ENCODE measurements at regions not wholly inside any gene's neighbourhood (a gene's known extent, or its start where the extent isn't known, plus 50 kb on each side); places are given as distances from the start of the nearest gene placed in this dataset.
A peak's percentile ranks its signal among the peaks of the same experiment; 100 is the strongest.
"Not testable (repeated sequence)": the region's sequence is repeated elsewhere in the genome, so short reads cannot be mapped to it uniquely, and the experiment has no call there.

DNA sequence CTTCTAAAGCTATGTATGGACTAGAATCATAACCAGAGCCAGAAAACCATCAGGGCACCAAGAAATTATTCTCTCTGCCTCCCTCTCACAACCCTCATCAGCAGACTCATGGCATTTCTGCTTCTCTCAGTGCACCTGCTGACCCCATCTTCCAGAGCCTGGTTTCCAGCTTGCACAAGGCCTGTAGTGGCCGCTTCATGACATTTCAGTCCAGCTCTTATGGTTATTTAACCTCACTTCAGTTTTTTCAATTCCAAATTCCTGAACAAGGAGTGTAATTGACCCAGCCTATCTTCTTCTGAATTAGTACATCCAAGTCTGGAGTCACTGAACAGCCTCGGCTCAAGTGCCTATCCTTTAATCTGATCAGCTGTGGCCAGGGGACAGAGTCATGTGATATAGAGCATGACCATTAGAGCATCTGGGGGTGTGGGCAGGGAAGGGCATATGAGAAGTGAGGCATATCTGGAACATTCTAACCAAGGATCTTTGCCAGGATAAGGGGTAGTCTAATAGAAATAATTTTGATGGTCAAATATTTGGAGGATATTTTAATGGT, 97.2 kb upstream of the TMEM17 start:
- intact Hi-C loops (cut with DNase I; ENCODE audit: low total_unique reads) = no loop called here
- no peak for TF ChIP-seq POLR2A (IDR thresholded peaks at IDR 0.05)
- TF ChIP-seq, protein P1, sequence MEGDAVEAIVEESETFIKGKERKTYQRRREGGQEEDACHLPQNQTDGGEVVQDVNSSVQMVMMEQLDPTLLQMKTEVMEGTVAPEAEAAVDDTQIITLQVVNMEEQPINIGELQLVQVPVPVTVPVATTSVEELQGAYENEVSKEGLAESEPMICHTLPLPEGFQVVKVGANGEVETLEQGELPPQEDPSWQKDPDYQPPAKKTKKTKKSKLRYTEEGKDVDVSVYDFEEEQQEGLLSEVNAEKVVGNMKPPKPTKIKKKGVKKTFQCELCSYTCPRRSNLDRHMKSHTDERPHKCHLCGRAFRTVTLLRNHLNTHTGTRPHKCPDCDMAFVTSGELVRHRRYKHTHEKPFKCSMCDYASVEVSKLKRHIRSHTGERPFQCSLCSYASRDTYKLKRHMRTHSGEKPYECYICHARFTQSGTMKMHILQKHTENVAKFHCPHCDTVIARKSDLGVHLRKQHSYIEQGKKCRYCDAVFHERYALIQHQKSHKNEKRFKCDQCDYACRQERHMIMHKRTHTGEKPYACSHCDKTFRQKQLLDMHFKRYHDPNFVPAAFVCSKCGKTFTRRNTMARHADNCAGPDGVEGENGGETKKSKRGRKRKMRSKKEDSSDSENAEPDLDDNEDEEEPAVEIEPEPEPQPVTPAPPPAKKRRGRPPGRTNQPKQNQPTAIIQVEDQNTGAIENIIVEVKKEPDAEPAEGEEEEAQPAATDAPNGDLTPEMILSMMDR (IDR thresholded peaks at IDR 0.05) = no peak
- DNase-seq = no peak
- no peaks in the 10 kb centered on the region for H3K4me1 ChIP-seq
- no peaks in the 10 kb centered on the region for H3K9me3 ChIP-seq
- H3K36me3 ChIP-seq = no peaks in the 10 kb centered on the region
- H3K27me3 ChIP-seq = no peaks in the 10 kb centered on the region
- no peak overlapping the region for H3K4me3 ChIP-seq
- no peak overlapping the region for H3K27ac ChIP-seq

DNA sequence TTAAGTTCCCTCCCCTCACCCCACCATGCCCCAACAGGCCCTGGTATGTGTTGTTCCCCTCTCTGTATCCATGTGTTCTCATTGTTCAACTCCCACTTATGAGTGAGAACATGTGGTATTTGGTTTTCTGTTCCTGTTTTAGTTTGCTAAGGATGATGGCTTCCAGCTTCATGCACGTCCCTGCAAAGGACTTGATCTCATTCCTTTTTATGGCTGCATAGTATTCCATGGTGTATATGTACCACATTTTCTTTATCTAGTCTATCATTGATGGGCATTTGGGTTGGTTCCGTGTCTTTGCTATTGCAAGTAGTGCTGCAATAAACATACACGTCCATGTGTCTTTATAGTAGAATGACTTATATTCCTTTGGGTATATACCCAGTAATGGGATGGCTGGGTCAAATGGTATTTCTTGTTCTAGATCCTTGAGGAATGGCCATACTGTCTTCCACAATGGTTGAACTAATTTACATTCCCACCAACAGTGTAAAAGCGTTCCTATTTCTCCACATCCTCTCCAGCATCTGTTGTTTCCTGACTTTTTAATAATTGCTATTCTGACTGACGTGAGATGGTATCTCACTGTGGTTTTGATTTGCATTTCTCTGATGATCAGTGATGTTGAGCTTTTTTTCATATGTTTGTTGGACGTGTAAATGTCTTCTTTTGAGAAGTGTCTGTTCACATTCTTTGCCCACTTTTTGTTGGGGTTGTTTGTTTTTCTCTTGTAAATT, 93.8 kb upstream of the TMEM17 start:
- DNase-seq; H3K4me1 ChIP-seq; intact Hi-C loops (cut with DNase I; ENCODE audit: low total_unique reads); H3K36me3 ChIP-seq; H3K4me3 ChIP-seq; H3K27me3 ChIP-seq; H3K9me3 ChIP-seq; H3K27ac ChIP-seq: not testable (repeated sequence)

DNA sequence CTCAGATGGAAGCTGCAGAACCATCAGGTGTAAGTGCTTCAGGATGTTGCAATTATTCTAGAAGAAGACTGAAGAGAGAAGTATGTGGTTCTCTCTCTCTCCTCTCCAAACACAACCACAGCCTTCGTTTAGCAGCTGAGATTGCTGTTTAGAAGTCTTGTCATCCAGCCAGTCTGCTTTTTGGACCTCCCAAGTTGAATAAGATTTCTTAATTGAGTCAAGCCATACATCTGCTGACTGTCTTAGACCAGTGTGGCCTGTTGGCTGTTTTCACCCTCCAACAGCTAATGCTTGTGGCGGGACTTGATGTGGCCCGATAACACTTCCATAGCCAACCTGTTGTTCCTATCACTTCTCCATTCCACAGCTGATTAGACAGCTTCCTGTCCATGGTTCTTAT, 91.3 kb upstream of the TMEM17 start:
- Histone ChIP-seq H3K4me3 (no peak overlapping the region), H3K27ac (no peak overlapping the region), H3K9me3 (no peaks in the 10 kb centered on the region), H3K4me1 (no peaks in the 10 kb centered on the region), H3K36me3 (no peaks in the 10 kb centered on the region), H3K27me3 (no peaks in the 10 kb centered on the region)
- intact Hi-C loops (cut with DNase I; ENCODE audit: low total_unique reads) = no loop called here
- TF ChIP-seq, protein P1 (IDR thresholded peaks at IDR 0.05) = no peak
- TF ChIP-seq POLR2A (IDR thresholded peaks at IDR 0.05) = no peak
- no peak for DNase-seq

DNA sequence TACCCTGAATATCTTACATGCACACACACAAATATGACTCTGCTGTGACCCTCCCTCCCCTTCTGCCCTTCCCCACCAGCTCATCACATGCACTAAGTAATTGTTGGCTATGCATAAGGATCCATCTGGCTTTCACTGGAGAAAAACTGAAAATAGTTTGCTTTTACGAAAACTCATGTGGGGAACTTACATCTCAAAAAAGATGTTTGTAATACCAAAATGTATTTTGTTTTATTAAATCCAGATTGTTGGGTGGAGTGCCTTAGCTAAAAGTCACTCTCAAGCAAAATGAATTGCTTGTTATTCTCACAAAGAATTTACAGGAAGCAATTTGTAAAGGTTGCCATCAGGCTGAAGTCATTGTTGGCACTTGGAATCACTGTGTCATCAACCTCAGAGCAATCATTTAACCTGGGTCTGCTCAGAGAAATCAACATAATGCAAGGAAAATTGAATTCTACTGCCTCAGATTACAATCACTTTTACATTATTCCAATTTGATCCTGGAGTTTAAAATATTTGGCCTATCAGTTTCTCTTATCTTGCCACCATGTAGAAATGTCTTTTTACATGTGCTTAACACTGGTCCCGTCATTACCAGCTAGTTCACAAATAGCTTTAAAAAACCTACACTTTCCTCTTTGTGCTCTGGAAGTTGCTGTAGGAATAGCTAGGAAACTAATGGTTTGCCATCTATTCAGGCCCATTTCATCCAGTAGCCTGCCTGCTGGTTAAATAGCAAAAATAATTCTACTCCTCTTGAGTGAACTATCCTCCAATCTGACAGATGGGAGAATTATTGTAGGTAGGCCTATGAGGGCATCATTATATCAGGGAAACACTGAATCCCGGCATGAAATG, 90.3 kb upstream of the TMEM17 start:
- H3K4me1 ChIP-seq = no peaks in the 10 kb centered on the region
- no peak for TF ChIP-seq POLR2A (IDR thresholded peaks at IDR 0.05)
- no peak overlapping the region for H3K4me3 ChIP-seq
- no peaks in the 10 kb centered on the region for H3K9me3 ChIP-seq
- peak overlapping the region in 1 of 2 donors; percentile 26 for H3K27ac ChIP-seq
- intact Hi-C loops (cut with DNase I; ENCODE audit: low total_unique reads) = no loop called here
- H3K36me3 ChIP-seq = no peaks in the 10 kb centered on the region
- H3K27me3 ChIP-seq = no peaks in the 10 kb centered on the region
- DNase-seq = no peak

DNA sequence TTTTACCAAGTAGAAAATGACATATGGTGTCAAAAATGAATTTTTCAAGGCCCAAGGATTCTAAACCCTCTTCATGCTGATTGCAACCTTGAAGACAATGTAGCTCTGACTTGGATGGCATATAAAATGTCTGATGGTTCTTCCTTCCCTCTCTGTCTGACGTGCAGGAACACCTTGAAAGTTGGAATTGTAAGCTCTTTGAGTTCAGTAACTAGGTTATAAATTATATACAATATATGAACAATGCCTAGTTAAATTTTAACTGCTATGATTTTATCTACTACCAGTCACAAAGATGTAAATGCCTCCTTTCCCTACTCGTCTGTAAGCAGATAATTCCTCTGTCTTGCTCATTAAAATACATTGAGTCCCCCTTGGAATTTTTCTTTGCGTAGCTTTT, 89.5 kb upstream of the TMEM17 start:
- H3K36me3 ChIP-seq = no peaks in the 10 kb centered on the region
- no peaks in the 10 kb centered on the region for H3K9me3 ChIP-seq
- no peaks in the 10 kb centered on the region for H3K27me3 ChIP-seq
- H3K4me1 ChIP-seq = no peaks in the 10 kb centered on the region
- TF ChIP-seq, protein P1 (IDR thresholded peaks at IDR 0.05) = no peak
- no peak for TF ChIP-seq POLR2A (IDR thresholded peaks at IDR 0.05)
- no peak overlapping the region for H3K4me3 ChIP-seq
- peak overlapping the region in 1 of 2 donors; percentile 26 for H3K27ac ChIP-seq
- no peak for DNase-seq
- intact Hi-C loops (cut with DNase I; ENCODE audit: low total_unique reads) = no loop called here

DNA sequence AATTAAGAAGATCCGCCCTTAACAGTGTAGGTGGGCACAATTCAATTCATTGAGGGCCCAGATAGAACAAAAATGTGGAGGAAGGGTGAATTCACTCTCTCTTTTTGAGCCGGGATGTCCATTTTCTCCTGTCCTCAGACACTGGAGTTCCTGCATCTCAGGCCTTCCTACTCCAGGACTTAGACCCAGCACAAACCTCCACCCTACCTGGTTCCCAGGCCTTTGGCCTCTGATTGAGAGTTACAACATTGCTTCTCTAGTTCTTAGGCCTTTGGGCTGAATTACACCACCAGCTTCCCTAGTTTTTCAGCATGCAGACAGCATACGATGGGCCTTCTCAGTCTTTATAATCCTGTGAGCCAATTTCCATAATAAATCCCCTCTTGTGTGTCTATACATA, 87.8 kb upstream of the TMEM17 start:
- Histone ChIP-seq H3K27me3 (no peaks in the 10 kb centered on the region), H3K4me3 (no peak overlapping the region), H3K36me3 (no peaks in the 10 kb centered on the region), H3K27ac (no peak overlapping the region), H3K4me1 (no peaks in the 10 kb centered on the region), H3K9me3 (no peaks in the 10 kb centered on the region)
- DNase-seq = no peak
- TF ChIP-seq POLR2A (IDR thresholded peaks at IDR 0.05) = no peak
- TF ChIP-seq, protein P1 (IDR thresholded peaks at IDR 0.05) = no peak
- intact Hi-C loops (cut with DNase I; ENCODE audit: low total_unique reads) = no loop called here

Data from uterus (tissue), 3 donors.